HG02938 (cell line): ENCODE measurements at regions not wholly inside any gene's neighbourhood (a gene's known extent, or its start where the extent isn't known, plus 50 kb on each side); places are given as distances from the start of the nearest gene placed in this dataset.

Source experiments
- ATAC-seq: cut with Tn5 transposase; IDR thresholded peaks from one replicate; pipeline ENCODE4 v1.9.1; 2021; ENCODE audit warnings: mild to moderate bottlenecking, moderate library complexity; ENCODE audit not compliant: unreplicated experiment

DNA sequence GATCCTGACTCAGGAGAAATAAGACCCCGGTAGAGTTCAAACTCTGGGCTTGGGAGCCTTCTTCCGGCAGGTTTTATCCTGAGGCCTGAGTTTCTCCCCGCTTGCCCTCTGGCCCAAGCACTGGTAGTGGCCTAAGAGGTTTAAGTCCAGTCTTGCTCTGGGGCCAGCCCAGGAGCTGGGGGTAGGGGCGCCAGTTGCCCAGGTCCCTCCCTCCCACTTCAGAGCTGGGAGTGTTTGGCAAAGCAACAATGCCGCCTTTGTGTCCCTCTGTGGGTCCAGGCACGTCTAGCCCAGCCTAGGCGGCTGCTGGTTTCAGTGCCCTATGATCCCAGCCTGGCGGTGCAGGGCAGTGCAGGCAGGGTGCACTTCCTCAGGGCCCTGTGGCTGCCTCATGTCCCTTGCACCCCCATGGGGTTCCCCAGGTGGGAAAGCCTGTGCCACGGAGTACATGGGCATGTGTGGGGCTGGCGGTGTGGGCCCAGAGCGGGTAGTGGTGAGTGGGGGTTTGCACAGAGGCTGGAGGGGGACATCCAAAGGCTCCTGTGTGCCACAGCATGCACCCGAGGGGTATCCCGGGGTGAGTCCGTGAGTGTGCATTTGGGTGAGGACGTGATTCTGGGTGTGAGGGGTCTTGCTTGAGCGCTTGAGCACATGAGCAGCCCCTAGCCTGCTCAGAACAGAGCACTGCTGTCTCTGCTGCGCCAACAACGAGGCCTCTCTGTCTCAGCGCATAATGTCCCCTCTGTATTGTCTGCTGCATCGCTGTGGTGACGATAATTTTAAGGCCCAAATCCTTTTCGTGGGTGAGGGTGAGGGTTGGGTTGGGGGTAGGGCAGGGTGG, 61.7 kb upstream of the PSD2 start:
- no peak for ATAC-seq

DNA sequence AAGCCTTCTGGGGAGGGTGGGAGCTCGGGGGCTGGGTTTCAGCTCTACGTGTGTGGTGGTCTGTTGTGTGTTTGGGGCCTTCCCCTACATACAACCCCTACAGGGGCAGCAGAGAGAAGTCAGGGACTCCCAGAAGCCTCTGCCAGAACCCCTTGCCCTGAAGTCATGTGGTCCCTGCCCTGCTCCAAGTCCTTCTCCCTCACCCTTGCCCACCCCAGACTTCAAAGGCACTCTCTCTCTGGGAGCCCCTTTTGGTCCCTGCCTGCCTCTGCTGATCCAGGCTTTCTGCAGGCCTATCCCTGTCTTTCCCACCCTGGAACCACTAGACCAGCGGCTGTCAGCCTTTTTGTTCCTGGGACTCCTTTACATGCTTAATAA, 61.1 kb upstream of the PSD2 start:
- ATAC-seq, result no peak

DNA sequence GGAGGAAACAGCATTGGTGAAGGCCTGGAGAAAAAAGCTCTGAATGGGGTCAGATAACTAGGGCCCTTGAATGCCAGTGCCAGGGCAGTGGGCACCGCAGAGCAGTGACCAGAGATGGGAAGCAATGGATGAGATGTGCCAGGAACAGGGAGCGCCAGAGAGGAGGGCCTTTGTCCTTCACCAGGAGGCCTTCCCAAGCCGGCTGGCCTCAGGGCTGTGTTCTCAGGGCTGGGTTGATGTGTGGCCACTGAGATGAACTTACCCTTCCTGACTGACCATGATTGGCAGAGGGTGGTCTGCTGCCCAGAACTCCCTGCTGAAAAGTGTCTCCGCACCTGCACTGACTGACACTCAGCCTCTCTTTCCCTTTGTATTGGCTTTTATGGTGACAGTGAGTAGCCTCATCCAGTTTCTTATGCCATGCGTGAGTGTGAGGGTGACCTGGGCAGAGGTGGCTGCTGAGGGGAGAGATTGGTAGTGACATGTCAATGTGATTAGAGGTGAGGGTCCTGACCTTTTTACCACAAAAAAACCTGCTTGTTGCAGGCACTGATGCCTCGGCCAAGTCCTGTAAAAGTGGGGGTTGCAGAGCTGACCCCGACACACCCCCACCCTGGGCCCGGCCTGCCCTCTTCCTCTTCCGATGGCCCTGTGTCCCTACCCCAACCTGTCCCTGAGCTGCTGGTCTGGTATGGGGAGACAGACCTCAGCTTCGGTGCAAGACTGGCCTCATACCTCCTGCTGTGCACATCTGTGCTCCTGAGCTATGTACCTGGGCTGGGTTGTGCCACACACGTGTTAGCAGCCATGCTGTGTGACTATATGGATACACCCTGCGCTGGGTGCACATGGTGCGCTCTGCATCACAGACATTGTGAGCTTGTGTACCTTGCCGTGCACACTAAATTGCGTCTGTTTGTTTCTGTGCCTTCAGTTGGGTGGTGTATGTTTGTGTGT, 57.1 kb upstream of the PSD2 start:
- no peak for ATAC-seq

DNA sequence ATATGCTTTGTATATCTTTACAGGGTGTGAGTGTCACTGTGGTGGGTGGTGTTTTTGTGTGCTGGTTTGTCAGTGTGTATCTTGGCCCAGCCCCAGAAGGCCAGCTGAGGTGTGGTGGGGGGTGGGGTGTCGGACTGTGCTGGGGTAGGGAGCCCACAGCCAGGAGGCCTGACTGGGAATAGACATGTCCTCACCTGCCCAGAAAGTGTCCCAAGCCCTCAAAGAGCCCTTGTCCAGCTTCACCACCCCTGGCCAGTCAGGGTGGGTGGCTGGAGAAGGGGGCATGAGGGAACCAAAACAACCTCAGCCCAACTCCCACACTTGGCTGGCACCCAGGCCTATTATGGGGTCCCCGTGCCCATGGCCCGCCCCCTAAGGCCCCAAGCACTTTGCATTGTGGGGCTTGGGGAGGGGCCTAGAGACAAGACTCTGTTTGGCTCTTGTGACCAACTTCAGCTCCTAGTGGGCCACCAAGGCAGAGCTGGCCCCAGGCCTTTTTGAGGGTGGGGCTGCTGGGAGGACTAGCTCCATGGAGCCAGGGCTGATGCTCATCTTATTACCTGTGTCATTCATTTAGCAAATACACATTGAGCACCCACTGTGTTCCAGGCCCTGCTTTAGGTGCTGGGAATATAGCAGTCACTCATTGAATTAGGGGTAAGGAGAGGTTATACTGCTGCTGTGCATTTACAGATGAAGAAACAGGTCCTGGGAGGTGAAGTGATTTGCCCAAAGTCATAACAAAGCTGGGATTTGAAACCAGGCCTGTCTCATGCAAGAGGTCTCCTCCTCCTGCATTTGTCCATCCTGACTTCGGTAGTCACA, 56.2 kb upstream of the PSD2 start:
- no peak for ATAC-seq

DNA sequence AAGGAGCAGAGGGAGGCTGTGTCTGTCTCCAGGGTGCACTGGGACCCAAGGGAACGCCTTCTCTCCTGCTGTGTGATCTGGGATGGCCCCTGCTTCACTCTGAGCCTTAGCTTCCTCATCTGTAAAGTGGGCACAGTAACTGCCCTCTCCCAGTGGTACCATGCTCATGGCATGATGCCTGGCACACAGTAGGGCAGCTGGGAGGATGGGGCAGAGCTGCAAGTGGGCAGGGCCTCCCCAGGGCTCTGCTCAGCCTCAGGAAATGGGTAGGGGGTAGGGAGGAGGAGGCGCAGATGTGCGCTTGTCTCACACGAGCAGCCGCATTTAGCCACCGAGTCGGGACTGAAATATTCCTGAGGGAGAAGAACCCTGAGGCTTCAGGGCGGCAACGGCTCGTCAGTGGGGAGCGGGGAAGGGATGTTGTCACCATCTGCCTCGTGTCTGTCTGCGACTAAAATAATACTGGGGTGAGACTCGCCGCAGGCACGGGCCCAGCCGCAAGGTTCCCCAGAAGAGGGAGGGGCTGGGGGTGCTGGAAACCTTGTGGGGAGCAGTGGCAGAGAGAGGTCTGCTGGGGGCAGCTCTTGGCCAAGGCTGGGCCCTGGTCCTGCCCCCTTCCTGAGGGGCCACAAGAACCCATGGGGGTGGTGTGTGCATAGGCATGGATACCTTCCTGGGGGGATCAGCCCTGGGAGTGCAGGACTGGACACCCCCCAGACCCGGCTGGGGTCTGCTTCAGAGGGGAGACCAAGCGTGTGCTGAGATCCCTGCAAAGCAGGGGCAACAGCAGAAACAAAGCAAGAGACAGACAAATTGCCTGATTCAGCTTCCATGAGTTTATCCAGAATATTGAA, 55.2 kb upstream of the PSD2 start:
- no peak for ATAC-seq

DNA sequence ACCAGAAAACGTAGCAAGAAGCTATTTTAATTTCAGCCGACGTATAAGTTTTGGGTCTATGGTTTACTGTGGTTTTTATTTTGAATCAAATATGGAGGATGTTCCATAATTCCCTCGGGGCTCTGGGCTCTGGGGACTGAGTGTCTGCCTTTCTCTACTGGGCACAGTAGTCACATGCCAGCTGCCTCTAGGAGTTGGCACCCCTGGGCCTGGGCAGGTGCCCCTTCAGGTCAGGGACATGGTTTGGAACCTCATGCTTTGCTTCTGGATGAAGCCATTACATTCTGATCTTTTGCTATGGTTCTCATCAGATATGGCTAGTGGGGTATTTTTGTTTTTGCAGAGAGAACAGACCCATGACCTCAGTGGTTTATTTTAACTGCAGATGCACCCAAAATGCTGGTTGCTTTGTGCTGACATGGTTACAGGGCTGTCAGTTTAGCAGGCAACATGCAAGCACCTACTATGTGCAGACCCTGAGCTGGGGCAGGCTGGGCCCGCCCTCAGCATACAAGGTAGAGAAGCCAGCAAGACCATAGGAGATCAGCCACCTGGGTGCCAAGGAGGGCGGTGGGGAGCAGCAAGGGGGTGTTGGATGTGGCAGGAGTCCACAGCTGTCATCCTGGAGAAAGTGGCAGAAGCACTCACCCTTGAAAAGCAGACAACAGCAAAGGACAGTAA, 54.5 kb upstream of the PSD2 start:
- no peak for ATAC-seq

DNA sequence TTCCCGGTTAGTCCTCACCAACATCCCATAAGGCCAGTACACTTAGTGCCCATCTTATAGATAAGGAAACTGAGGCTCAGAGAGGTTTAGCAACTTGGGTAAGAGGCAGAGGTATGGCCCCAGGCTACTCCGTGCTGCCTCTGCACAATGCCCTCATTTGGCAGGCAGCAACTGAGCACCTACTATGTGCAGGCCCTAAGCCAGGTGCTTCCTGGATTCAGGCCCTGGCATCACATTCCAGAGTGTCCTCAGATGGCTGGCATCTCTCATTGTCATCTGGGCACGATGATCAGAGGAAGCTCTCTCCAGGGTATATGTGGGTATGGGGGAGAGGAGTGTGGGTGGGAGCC, 53.8 kb upstream of the PSD2 start:
- ATAC-seq, result no peak

DNA sequence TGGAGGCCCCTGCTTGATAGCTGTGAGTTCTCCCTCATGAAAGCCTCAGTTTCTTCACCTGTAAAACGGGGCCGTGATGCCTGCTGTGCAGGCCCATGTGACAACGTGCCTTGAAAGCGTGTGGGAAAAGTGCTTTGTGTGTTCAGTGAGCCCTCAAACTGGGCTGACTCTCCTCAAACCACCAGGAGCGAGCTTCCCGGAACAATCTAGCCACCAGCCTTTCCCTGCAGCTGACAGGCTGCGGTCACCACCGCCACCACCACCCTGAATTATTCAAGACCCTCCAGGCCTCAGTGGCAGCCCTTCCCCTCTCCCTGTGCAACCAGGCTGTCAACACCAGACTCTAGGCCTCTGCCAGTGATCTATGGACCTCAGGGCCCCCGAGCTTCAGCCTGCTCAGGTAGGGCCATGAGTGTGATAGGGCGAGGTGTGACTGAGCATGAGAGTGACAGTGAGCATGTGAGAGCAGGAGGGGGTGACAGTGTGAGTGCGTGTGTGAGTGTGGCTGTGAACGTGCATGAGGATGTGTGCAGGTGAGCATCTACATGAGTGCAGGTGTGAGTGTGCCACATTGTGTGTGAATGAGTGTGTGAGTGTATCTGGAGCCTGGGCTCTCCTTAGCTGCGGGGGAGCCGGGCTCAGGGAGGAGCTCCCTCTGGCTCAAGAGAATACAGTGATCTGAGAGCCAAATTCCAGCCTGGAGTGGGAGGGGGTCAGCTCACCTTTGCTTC, 53.3 kb upstream of the PSD2 start:
- ATAC-seq, result no peak

DNA sequence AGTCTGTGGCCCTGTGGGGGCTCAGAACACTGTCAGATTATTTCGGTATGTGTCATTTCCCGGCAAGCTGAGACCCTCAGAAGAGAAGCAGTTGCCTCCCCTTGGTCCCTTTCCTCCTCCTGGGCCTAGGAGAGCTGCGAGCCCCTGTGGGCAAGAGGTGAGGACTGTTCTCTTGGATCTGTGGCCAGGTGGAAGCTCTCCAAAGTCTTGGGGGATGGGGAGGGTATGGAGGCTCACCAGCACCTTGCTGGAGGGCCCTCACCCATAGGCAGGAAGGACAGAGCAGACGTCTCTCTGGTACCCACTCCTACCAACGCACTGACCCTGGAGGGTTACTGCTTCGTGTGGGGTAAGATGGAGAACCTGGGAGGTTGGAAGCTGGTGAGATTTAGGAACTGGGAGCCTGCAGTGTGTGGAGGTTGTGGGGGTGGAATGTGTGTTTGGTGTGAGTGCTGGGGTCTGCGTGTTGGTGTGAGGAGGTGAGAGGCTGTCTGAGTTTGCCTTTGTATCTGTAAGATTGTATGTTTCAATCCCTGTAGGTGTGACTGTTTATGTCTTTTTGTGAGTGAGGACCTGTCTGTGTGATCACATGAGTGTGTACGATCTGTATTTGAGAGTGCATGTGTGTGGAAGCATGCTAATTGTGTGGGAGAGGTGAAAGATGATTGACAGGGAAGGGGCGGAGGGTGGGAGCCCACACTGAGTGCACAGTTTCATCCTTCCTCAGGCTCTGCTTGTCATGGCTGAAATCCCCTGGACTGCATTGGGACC, 52.4 kb upstream of the PSD2 start:
- no peak for ATAC-seq

DNA sequence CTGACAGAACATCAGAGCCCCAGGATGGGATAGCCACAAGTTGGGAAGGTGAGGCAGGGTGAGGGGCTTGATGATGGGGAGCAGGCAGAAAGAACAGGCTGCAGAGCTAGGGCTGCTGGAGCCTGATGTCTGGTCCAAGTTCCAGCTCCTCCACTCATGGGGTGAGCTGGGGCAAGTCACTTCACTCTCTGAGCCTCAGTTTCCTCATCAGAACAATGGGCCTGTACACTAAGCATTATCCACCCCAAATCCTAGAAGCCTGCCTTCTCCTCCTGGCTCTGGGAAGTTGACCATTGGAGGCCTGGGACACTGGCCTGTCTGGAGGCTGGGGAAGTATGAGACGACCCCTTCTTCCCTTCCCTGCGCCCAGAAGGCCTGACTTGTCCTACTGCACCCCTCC, 51.8 kb upstream of the PSD2 start:
- ATAC-seq, result no peak

DNA sequence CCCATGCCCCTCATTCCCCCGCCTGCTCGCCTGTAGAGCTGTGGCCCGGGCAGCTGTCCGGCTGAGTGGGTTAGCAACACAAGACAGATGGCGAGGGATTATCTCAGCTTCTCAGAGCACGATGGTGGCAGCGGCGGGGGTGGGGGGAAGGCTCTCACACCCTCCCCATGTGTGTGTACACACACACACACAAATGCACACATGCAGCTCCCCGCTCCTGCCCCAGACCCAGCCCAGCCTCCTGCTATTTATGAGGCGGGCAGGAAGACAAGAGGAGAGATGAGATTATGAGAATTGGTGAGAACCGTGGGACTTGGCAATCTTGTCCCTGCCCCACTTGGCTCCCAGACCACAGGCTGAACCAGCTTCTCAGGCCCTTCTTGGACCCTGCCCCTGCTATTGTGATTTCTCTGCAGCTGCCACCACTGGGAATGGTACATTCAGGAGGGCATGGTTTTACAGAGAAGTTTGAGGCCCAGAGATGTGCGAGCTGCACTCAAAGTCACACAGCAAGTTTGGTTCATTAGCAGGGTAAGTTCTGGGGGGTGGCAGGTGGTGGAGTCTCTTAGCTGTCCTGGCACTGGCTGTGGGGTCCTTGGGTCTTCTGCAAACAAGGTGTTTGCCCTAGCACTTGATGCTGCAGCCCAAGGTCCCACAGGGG, 51.0 kb upstream of the PSD2 start:
- ATAC-seq, result no peak

DNA sequence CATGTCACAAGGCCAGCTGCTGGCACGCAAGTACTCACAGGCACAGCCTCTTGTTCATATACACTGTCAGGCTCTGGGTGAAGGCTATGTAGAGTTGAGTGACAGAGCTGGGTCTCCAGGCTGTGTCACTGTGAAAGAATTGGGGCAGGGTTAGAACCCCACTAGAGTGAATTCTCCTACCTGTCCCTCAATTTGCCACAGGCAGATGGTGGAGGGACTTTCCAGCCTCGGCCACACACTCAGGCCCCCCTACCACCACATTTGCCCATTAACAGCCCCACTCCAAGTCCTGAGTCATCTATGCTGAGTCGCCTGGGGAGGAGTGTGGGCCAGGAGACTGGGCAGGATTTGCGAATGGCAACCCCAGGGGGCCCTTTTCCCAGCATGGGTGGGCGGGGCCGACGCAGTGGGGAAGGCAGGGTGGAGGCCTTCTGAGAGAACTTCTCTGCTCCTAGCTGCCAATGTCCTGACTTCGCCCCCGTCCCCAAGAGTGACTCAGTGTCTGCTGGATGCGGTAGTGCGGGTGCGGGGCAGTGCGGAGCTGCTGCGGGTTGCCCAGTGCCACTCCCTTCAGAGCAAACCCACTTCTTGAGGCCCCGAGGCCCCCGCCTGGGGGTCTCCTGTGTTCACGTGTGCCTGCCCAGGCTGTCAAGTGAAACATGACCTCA, 50.3 kb upstream of the PSD2 start:
- no peak for ATAC-seq

DNA sequence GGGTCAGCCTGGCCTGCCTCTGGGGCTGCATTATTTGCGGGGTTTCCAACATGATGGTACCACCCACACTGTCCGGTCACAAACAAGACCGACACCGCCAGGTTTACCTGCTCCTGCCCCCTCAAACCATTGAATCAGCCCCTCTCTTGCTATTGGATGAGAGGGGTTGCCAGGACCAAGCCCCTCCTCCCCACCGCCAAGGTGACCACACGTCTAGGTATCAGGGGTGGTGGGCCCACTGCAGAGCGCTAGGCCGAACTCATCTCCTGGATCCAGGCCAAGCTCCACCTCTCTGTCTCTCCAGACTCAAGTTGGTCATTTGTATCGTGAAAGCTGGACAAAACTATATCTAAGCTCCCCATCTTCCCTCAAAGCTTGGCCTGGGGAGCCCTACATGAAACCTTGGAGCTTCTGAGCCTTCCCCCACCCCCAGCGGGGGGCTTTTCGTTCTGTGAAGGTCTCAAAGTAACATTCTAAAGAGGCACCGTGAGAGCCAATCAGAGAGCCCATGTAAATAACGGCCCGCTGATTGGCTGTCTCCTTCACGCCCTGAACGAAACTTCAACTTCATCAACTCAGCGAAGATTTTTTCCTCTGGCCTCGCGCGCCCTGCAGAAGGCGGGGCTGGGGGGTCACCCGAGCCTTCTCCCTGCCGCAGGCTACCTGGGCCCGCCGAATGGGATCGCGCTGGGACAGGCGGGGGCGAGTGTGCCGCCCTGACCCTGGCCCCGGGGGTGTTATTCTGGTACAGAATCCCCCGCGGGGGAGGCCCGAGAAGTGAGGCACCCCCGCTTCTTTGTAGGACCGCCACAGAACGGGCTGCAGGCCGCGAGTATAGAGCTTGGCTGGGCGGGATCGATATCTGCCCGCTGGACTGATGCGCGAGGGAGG, 49.6 kb upstream of the PSD2 start:
- ATAC-seq, result peak; percentile 35
